Suprapubic skin (tissue), 4 donors: ENCODE measurements at regions not wholly inside any gene's neighbourhood (a gene's known extent, or its start where the extent isn't known, plus 50 kb on each side); places are given as distances from the start of the nearest gene placed in this dataset.

Source experiments
- POLR2A ChIP-seq, 2 donors: fragments of 450-650 bp; IDR thresholded peaks; one replicate each; pipeline ENCODE4 v1.6.1; 2017; ENCODE audit warnings: antibody characterized with exemption in 2 of 2, mild to moderate bottlenecking in 2 of 2, moderate library complexity in 2 of 2
- POLR2AphosphoS5 ChIP-seq, 3 donors: sonication (generic); formaldehyde crosslinking; IDR thresholded peaks; one replicate each; pipeline ENCODE4 v1.6.1; 2017; ENCODE audit warnings: antibody characterized with exemption in 3 of 3
- TF ChIP-seq, protein P1 (sequence below), 2 donors: fragments of 200-600 bp in 1 of 2; fragments of 450-650 bp in 1 of 2; sonication (generic) in 1 of 2; IDR thresholded peaks; one replicate each; pipeline ENCODE4 v1.5.1; 2016 to 2019; ENCODE audit warnings: antibody characterized with exemption in 2 of 2, mild to moderate bottlenecking in 1 of 2, moderate library complexity in 1 of 2

DNA sequence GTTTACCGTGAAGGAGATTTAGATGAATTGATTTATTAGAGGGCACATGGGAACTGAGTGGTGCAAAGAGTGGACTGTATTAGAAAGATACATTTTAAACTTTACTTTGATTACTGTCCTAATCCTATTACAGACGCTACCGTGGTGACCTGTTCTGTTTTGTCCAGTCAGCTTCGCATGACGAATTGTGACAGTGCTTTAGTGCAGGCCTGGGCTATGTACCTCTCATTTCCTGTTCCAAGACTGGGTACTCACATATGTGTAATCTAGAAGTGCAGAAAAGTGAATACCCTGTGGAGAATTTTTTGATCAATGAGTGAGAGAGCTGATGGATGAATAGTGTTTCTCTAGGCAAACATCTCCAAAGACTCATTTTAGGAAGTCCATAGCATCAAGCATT is 385.9 kb downstream of the ANXA1 start:
- TF ChIP-seq POLR2A (IDR thresholded peaks at IDR 0.05) (no peak), POLR2AphosphoS5 (IDR thresholded peaks at IDR 0.05) (no peak)
- TF ChIP-seq, protein P1, sequence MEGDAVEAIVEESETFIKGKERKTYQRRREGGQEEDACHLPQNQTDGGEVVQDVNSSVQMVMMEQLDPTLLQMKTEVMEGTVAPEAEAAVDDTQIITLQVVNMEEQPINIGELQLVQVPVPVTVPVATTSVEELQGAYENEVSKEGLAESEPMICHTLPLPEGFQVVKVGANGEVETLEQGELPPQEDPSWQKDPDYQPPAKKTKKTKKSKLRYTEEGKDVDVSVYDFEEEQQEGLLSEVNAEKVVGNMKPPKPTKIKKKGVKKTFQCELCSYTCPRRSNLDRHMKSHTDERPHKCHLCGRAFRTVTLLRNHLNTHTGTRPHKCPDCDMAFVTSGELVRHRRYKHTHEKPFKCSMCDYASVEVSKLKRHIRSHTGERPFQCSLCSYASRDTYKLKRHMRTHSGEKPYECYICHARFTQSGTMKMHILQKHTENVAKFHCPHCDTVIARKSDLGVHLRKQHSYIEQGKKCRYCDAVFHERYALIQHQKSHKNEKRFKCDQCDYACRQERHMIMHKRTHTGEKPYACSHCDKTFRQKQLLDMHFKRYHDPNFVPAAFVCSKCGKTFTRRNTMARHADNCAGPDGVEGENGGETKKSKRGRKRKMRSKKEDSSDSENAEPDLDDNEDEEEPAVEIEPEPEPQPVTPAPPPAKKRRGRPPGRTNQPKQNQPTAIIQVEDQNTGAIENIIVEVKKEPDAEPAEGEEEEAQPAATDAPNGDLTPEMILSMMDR (IDR thresholded peaks at IDR 0.05): no peak
